H54 (cell line): ENCODE measurements at regions not wholly inside any gene's neighbourhood (a gene's known extent, or its start where the extent isn't known, plus 50 kb on each side); places are given as distances from the start of the nearest gene placed in this dataset.
"Not testable (repeated sequence)": the region's sequence is repeated elsewhere in the genome, so short reads cannot be mapped to it uniquely, and the experiment has no call there.

Source experiments
- DNase-seq: peaks from one replicate; pipeline ENCODE4 v3.0.0; 2011; ENCODE audit warnings: low spot score, mixed read lengths; ENCODE audit not compliant: insufficient read length
- FAIRE-seq: peaks from 3 replicates; lab custom pipeline; 2011; peaks lifted over from hg19 to GRCh38; lab: Jason Lieb, UNC
- POLR2A ChIP-seq: IDR thresholded peaks from 2 replicates; pipeline ENCODE4 v1.6.1; 2011; ENCODE audit warnings: low read depth, mild to moderate bottlenecking, low read length

DNA sequence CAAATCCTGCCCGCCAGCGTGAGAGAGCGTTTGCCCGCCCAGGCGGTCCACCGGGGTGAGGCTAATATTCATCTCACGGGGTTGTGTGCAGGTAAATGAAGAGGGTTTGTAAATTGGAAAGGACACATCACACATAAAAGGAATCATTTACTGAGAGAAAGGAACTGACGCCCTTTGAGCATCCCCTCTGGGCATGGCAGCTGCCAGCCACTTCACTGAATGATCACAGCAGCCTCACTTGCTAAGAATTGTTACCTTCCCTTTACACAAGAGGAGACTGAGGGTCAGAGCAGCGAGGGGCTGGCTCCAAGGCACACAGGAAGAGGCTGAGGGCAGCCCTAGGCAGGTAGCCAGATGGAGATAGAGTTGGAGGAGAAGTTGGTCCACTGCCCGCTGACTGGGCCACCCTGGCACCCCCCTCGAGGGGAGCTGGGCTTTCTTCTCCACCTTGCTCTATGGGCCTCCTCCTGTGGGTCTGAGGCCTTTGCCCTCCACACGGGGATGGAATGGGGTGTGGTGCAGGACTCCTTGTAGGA, 96.0 kb downstream of the FOXD2 start:
- TF ChIP-seq POLR2A = no peak
- DNase-seq (no peak), FAIRE-seq (no peak)

DNA sequence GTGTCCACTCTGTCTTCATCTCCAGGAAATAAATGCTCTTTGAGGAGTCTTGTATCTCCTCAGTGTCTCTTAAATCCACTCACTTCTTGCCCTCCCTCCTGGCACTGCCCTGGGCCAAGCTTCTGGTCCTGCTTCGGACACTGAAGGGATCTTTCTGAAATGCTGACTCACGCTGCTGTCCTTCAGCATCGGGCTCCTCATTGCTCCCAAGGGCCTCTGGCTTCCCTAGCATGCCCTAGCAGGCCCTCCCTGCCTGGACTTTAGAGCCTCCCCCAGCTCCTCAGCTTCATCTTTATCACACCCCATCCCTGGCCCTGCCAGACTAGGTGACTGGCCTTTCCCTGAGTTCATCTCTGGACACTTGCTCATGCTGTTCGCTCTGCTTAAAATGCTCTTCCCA, 96.6 kb downstream of the FOXD2 start:
- no peak for DNase-seq
- FAIRE-seq = no peak
- no peak for TF ChIP-seq POLR2A

DNA sequence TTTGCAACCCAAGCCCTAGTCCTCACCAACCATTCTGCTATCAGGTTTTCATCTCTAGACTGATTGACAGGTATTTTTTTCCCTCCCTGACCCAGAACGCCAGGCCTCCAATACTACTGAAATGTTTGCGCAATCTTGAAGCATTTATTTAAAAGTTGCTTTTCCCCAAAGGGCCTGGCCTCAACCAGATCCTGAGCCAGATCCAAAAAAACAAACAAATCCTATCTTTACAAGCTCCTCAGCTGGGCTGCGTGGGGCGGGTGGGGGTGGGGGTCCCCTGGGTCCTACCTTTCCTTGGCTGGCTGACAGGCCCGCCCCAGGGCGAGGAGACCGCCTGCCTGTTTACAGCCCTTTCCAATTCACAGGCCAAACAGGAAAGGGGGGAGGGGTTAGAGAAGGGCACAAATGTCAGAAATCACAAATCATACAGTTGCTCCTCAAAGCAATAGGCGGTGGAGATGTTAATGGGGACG, 98.8 kb downstream of the FOXD2 start:
- DNase-seq = no peak
- TF ChIP-seq POLR2A = no peak
- FAIRE-seq = no peak

DNA sequence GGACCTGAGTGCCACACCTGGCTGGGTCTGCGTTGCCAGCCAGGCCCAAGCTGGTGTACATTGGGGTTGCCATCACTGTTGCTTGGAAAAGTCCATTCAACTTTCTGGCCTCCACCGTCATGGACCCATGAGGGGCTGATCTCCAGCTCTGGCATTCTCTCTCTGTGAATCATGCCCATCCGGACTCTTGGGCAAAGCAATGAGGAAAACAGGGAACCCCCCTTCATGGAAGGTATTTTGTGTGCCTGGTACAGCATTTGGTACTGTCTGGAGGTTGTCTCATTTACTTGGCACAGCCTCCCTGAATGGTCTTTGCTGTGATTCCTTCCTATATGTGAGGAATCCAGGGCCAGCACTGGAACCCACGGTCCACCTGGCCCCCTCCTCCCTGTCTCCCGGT, 99.4 kb downstream of the FOXD2 start:
- no peak for DNase-seq
- FAIRE-seq = no peak
- TF ChIP-seq POLR2A = no peak

DNA sequence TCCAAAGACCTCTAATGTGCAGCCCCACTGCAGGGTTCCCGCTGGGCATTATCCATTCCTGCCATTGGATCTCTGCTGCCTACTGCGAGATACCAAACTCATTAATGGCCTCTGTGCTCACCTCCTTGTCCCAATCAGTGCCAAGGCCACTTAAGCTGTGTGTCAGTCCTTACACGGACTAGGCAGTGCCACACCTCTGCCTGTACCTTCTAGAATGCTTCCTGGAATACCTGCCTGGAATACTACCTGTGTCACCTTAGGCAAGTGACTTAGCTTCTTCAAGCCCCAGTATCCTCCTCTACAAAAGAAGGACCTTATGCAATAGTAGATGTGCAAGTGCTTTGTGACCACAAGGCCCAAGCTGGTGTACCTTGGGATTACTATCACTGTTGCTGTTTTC, 100.1 kb downstream of the FOXD2 start:
- FAIRE-seq (no peak), DNase-seq (no peak)
- no peak for TF ChIP-seq POLR2A

DNA sequence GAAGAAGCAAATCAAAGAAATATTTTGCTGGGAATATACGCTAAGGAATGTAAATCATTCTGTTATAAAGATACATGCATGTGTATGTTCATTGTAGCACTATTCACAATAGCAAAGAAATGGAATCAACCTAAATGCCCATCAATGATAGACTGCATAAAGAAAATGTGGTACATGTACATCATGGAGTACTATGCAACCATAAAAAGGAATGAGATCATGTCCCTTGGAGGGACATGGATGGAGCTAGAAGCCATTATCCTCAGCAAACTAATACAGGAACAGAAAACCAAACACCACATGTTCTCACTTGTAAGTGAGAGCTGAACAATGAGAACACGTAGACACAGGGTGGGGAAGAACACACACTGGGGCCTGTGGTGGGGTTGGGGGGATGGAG, 100.7 kb downstream of the FOXD2 start:
- not testable (repeated sequence) for DNase-seq, FAIRE-seq

DNA sequence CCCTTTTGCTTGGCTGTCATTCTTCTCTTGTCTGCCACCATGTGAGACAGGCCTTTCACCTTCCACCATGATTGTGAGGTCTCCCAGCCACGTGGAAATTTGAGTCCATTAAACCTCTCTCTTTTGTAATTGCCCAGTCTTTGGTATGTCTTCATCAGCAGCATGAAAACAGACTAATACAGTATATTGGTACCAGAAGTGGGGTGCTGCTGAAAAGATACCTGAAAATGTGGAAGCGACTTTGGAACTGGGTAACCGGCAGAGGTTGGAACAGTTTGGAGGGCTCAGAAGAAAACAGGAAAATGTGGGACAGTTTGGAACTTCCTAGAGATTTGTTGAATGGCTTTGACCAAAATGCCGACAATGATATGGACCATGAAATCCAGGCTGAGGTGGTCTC, 103.9 kb downstream of the FOXD2 start:
- FAIRE-seq, DNase-seq: not testable (repeated sequence)

DNA sequence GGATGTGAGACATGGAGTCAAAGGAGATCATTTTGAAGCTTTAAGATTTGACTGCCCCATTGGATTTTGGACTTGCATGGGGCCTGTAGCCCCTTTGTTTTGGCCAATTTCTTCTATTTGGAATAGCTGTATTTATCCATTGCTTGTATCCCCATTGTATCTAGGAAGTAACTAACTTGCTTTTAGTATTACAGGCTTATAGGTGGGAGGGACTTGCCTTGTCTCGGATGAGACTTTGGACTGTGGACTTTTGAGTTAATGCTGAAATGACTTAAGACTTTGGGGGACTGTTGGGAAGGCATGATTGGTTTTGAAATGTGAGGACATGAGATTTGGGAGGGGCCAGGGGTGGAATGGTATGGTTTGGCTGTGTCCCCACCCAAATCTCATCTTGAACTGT, 105.2 kb downstream of the FOXD2 start:
- not testable (repeated sequence) for FAIRE-seq, DNase-seq

DNA sequence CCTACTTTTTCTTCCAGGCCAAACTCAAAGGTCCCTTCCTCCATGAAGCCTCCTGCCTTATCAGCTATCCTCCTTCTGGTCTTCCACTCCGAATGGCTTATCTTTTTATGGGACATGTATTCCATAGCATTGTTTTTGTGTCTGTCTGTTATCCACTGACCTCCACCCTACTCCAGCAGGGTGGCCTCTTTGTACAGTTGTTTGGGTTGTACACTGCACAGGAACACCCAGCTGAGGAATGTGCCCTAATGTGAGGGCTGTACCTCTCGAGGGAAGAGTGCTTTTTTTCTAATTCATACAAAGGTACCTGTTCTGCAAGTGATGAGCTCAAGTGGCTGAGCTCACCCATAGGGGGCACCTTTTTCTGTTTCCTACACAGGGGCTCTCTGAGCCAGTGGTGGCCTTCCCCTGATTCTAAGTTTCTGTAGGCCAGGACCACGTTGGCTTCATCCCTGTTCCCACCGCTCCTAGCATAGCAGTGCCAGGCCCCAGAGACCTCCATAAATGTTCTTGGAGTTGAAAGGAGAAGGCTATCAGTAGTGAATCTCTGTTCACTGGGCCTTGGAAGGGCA, 108.2 kb downstream of the FOXD2 start:
- no peak for TF ChIP-seq POLR2A
- no peak for DNase-seq
- FAIRE-seq = no peak

DNA sequence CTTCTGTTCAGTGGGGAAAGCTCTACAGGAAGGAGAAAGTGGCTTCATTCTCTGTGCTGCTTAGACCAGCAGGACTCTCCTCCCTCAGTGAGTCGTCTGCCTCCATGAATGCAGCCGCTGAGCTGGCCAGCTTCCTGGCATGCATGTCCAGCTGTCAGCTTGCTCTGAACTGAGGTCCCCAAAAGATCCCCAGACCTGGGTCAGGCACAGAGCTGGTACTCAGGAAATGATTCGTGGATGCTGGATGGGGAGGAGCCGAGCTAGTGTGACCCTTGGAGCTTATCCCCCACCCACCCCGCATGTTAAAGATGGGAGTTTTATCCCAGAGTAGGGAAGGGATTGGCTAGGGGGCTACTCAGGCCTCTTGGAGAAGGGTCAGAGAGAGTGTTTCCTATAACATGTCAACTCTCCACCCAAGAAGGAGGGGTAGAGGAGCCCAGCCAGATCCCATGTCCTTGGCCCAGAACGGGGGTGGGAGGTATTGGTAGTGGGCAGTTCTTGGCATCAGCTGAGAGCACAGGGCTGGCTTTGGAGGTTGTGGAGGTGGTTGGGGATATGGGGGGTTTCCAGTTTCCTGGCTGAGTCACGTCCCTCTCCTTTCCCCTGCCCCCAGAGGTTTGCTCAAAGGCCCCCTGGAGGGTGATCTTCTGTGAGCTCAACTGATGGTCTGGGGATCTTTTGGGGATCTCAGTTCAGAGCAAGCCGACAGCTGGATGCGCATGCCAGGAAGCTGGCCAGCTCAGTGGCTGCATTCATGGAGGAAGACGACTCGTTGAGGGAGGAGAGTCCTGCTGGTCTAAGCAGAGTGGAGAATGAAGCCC, 110.1 kb downstream of the FOXD2 start:
- no peak for DNase-seq
- FAIRE-seq = no peak
- no peak for TF ChIP-seq POLR2A

DNA sequence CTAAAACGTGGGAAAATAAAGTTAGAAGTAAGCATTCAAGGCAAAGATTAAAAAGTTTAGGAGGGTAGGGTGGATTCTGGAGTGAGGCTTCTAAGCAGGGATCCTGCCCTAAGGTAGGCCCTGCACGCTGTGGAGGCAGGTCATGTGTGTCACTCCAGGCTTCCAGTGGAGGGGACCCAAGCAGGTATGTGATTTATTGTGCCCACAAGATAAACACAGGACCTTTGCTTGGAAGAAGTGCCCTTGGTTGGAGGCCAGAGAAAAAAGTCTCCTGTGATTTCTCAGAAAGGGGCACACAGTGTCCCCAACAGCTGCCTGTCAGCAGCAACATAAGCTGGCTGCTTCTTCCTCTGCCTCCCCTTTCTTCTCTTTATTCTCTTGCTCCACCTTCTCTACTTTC, 110.8 kb downstream of the FOXD2 start:
- DNase-seq = no peak
- no peak for FAIRE-seq
- no peak for TF ChIP-seq POLR2A

DNA sequence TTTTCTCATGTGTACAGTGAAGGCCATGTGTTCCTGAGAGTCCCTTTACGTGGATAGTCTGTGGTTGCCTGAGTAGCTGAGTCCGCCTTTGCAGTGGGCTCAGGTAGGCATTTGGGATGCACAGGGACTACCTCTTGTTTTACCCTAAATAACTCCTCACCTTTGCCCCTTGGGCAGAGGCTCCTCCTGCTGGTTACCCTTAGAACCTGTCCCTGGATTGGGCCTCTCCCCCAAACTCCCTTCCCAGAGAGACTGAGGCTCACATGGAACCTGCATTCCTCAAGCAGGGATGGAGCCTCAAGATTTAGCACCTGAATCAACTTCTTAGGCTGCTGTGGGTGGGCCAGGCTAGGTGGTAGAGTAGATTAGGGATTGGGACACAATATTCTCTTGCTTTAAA, 111.7 kb downstream of the FOXD2 start:
- no peak for TF ChIP-seq POLR2A
- FAIRE-seq (no peak), DNase-seq (no peak)

DNA sequence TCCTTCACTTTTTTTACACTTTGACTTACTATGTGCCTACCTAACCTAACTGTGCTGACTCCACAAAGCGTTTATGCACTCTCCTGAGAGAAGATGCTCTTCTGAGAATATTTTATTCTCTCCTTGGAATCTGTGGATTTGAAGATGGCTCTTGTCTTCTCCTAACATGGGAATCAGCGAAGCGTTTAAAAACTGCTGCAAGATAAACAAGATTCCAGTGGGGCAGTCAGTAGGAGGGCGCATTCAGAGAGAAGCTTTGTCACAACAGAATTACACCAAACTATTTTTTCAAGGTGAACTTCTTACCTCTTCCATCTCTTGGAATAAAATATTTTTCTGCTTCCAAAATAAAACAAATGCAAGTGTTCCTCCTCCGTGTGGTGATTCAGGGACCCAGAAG, 113.1 kb downstream of the FOXD2 start:
- no peak for TF ChIP-seq POLR2A
- DNase-seq (no peak), FAIRE-seq (no peak)

DNA sequence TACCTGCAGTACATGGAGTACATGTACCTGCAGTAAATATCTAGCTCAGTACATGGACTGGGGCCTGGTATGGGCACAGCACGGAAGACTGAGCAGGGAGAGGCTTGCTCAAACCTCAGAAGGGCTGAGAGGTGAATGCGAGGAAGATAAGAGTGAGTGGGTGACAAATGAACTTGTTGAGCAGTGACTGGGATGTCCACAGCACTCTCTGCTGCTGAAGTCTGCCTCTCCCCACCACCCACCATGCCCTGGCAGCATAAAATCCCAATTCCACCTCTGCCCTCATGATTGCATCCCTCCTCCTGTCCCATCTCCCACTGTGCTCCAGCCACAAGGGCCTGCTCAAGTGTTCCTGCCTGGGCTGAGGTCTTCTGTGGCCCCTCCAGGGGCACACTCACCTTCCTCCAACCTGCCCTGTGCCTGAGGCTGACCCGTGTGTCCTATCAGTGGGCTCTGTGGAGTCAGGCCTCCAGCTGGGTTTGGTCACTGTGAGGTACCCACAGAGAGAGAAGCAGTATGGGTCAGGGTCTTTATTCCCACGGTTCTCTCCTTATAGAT, 114.2 kb downstream of the FOXD2 start:
- TF ChIP-seq POLR2A = no peak
- DNase-seq (no peak), FAIRE-seq (no peak)
